H1 (cell line): ENCODE measurements at regions not wholly inside any gene's neighbourhood (a gene's known extent, or its start where the extent isn't known, plus 50 kb on each side); places are given as distances from the start of the nearest gene placed in this dataset.

Experiments used
- CTCF ChIA-PET: fragments of 300-600 bp; sonication (Branson Sonifier 250); formaldehyde crosslinking; loops from one replicate; lab custom pipeline; 2021; ENCODE audit not compliant: partially characterized antibody; lab: Charles Lee
- POLR2A ChIA-PET: fragments of 300-600 bp; sonication (Branson Sonifier 250); formaldehyde crosslinking; loops from one replicate; lab custom pipeline; 2021; ENCODE audit warnings: inconsistent platforms; ENCODE audit not compliant: partially characterized antibody; lab: Charles Lee
- DNase-seq, 2 experiments: peaks; one replicate each; pipeline versions ENCODE4 v3.0.0 to v3.0.0-alpha.2; 2010 to 2022; ENCODE audit warnings: low spot score in 2 of 2, low read depth in 1 of 2, mixed read lengths in 1 of 2
- FAIRE-seq: peaks from 2 replicates; lab custom pipeline; 2011; peaks lifted over from hg19 to GRCh38; lab: Jason Lieb, UNC
- H2AFZ ChIP-seq: 2 replicates; pipeline ENCODE4 v1.8.1; 2012; ENCODE audit warnings: low read length, inconsistent platforms
- H2AK5ac ChIP-seq: 2 replicates; pipeline ENCODE4 v1.6.1; 2013; ENCODE audit warnings: low read depth, low read length
- H2BK120ac ChIP-seq: replicated peaks from 2 replicates; pipeline ENCODE3; 2013; ENCODE audit warnings: low read depth, low read length, inconsistent platforms
- H2BK12ac ChIP-seq: 2 replicates; pipeline ENCODE4 v1.6.1; 2013; ENCODE audit warnings: low read depth, low read length
- H2BK15ac ChIP-seq: 2 replicates; pipeline ENCODE4 v1.6.1; 2013; ENCODE audit warnings: low read length
- H2BK20ac ChIP-seq: 2 replicates; pipeline ENCODE4 v1.6.1; 2013; ENCODE audit warnings: low read length
- H2BK5ac ChIP-seq: 2 replicates; pipeline ENCODE4 v1.6.1; 2013; ENCODE audit warnings: low read depth, low read length
- H3K14ac ChIP-seq: 2 replicates; pipeline ENCODE4 v1.6.1; 2013; ENCODE audit warnings: inconsistent platforms; ENCODE audit not compliant: insufficient read length
- H3K18ac ChIP-seq: 2 replicates; pipeline ENCODE4 v1.6.1; 2013; ENCODE audit warnings: low read length; ENCODE audit errors: extremely low read depth
- H3K23ac ChIP-seq: 2 replicates; pipeline ENCODE4 v1.6.1; 2013; ENCODE audit warnings: inconsistent platforms; ENCODE audit not compliant: insufficient read length
- H3K23me2 ChIP-seq: 2 replicates; pipeline ENCODE4 v1.6.1; 2013; ENCODE audit warnings: low read depth, low read length
- H3K27ac ChIP-seq: 2 replicates; pipeline ENCODE4 v1.6.1; 2011; ENCODE audit warnings: low read depth, low read length, inconsistent platforms
- H3K27me3 ChIP-seq, 4 experiments: replicated peaks in 1 of 4; 1 replicate in 1 of 4; 2 replicates in 3 of 4; pipeline versions ENCODE4 v1.6.1 to v1.8.1; 2011 to 2013; ENCODE audit warnings: low read length in 3 of 4, mild to moderate bottlenecking in 3 of 4, inconsistent platforms in 2 of 4, mixed read lengths in 2 of 4, moderate library complexity in 1 of 4; ENCODE audit not compliant: control insufficient read depth in 3 of 4, insufficient read depth in 3 of 4; ENCODE audit errors: extremely low read depth in 1 of 4
- H3K36me3 ChIP-seq, 4 experiments: 2 replicates each; pipeline versions ENCODE4 v1.6.1 to v1.8.1; 2011 to 2013; ENCODE audit warnings: mild to moderate bottlenecking in 4 of 4, low read length in 3 of 4, moderate library complexity in 2 of 4, control low read depth in 1 of 4, inconsistent platforms in 1 of 4; ENCODE audit not compliant: insufficient read depth in 4 of 4, control insufficient read depth in 2 of 4
- H3K4ac ChIP-seq: replicated peaks from 2 replicates; pipeline ENCODE3; 2013; ENCODE audit warnings: low read length, low read depth, mixed read lengths, inconsistent platforms; ENCODE audit not compliant: insufficient read length
- H3K4me1 ChIP-seq, 4 experiments: replicated peaks in 1 of 4; 1 replicate in 1 of 4; 2 replicates in 3 of 4; pipeline versions ENCODE4 v1.6.1 to v1.8.1; 2011 to 2013; ENCODE audit warnings: low read length in 3 of 4, inconsistent platforms in 2 of 4, mixed read lengths in 1 of 4; ENCODE audit not compliant: insufficient read depth in 4 of 4, control insufficient read depth in 3 of 4
- H3K4me2 ChIP-seq, 2 experiments: 2 replicates each; pipeline versions ENCODE4 v1.6.1 to v1.8.1; 2011 to 2013; ENCODE audit warnings: low read depth in 2 of 2, low read length in 2 of 2, control low read depth in 1 of 2, inconsistent platforms in 1 of 2, mild to moderate bottlenecking in 1 of 2; ENCODE audit not compliant: insufficient read depth in 1 of 2
- H3K4me3 ChIP-seq, 4 experiments: fragments of 200-600, 300-600 bp in 1 of 4; sonication (generic), shearing (Covaris generic), sonication (Bioruptor Twin) in 1 of 4; 2 replicates each; pipeline versions ENCODE4 v1.5.1 to v1.8.1; 2011 to 2016; ENCODE audit warnings: low read length in 4 of 4, low read depth in 3 of 4, control low read depth in 2 of 4, inconsistent platforms in 2 of 4, mild to moderate bottlenecking in 2 of 4, mixed read lengths in 1 of 4, moderate library complexity in 1 of 4; ENCODE audit not compliant: insufficient read depth in 2 of 4; ENCODE audit errors: extremely low read depth in 1 of 4
- H3K56ac ChIP-seq: replicated peaks from 2 replicates; pipeline ENCODE3; 2013; ENCODE audit warnings: low read depth, mild to moderate bottlenecking, mixed read lengths, low read length, inconsistent platforms; ENCODE audit not compliant: insufficient read length
- H3K79me1 ChIP-seq: 2 replicates; pipeline ENCODE4 v1.6.1; 2013; ENCODE audit warnings: low read depth, low read length, control low read depth
- H3K79me2 ChIP-seq, 2 experiments: 2 replicates each; pipeline versions ENCODE4 v1.6.1 to v1.8.1; 2012 to 2013; ENCODE audit warnings: low read length in 2 of 2, mild to moderate bottlenecking in 2 of 2, inconsistent platforms in 1 of 2; ENCODE audit not compliant: insufficient read depth in 2 of 2, control insufficient read depth in 1 of 2
- H3K9ac ChIP-seq, 4 experiments: replicated peaks in 1 of 4; 1 replicate in 1 of 4; 2 replicates in 3 of 4; pipeline versions ENCODE4 v1.6.1 to v1.8.1; 2011 to 2013; ENCODE audit warnings: low read depth in 3 of 4, low read length in 3 of 4, control low read depth in 2 of 4, mild to moderate bottlenecking in 2 of 4, moderate library complexity in 2 of 4, inconsistent platforms in 1 of 4; ENCODE audit errors: extremely low read depth in 1 of 4
- H3K9me3 ChIP-seq, 2 experiments: 2 replicates each; pipeline versions ENCODE4 v1.6.1 to v1.8.1; 2012 to 2013; ENCODE audit warnings: mild to moderate bottlenecking in 2 of 2, moderate library complexity in 2 of 2, control low read depth in 1 of 2, inconsistent platforms in 1 of 2, low read depth in 1 of 2, low read length in 1 of 2, mixed read lengths in 1 of 2; ENCODE audit not compliant: insufficient read depth in 2 of 2
- H4K20me1 ChIP-seq, 2 experiments: replicated peaks in 1 of 2; 2 replicates each; pipeline versions ENCODE3 to v1.8.1; 2011 to 2013; ENCODE audit warnings: inconsistent platforms in 2 of 2, low read length in 2 of 2, mild to moderate bottlenecking in 1 of 2; ENCODE audit not compliant: insufficient read depth in 2 of 2, control insufficient read depth in 1 of 2
- H4K5ac ChIP-seq: 2 replicates; pipeline ENCODE4 v1.6.1; 2013; ENCODE audit warnings: low read length, low read depth, mixed read lengths, inconsistent platforms; ENCODE audit not compliant: insufficient read length
- H4K8ac ChIP-seq: 2 replicates; pipeline ENCODE4 v1.8.0; 2013; ENCODE audit warnings: mild to moderate bottlenecking, moderate library complexity, low read length, inconsistent platforms; ENCODE audit not compliant: insufficient read depth; ENCODE audit errors: extremely low read depth
- H4K91ac ChIP-seq: replicated peaks from 2 replicates; pipeline ENCODE3; 2013; ENCODE audit warnings: low read length, mixed read lengths, inconsistent platforms; ENCODE audit not compliant: insufficient read length
- BACH1 ChIP-seq: IDR thresholded peaks from 2 replicates; pipeline ENCODE4 v1.6.1; 2012; ENCODE audit warnings: low read length, improper control_type of control experiment
- BCL11A ChIP-seq, 2 experiments: IDR thresholded peaks; one replicate each; pipeline ENCODE4 v1.6.1; 2011; ENCODE audit warnings: low read depth in 2 of 2, low read length in 2 of 2, mild to moderate bottlenecking in 2 of 2
- FOSL1 ChIP-seq: IDR thresholded peaks from 2 replicates; pipeline ENCODE4 v1.6.1; 2011; ENCODE audit warnings: mild to moderate bottlenecking, low read depth, low read length, moderate library complexity; ENCODE audit not compliant: insufficient read depth
- HDAC6 ChIP-seq: IDR thresholded peaks from one replicate; pipeline ENCODE4 v1.7.1; 2012; ENCODE audit warnings: low read depth, mild to moderate bottlenecking, inconsistent platforms, low read length, moderate library complexity
- JUN ChIP-seq: IDR thresholded peaks from 2 replicates; pipeline ENCODE4 v1.6.1; 2011; ENCODE audit warnings: low read depth, mild to moderate bottlenecking, improper control_type of control experiment, low read length
- MAFK ChIP-seq: IDR thresholded peaks from 2 replicates; pipeline ENCODE4 v1.6.1; 2012; ENCODE audit warnings: low read depth, mild to moderate bottlenecking, improper control_type of control experiment, low read length
- RFX5 ChIP-seq: IDR thresholded peaks from 2 replicates; pipeline ENCODE4 v1.6.1; 2011; ENCODE audit warnings: low read depth, low read length, improper control_type of control experiment, borderline replicate concordance
- YY1 ChIP-seq: IDR thresholded peaks from 2 replicates; pipeline ENCODE4 v1.6.1; 2011; ENCODE audit warnings: low read depth, mild to moderate bottlenecking, low read length

DNA sequence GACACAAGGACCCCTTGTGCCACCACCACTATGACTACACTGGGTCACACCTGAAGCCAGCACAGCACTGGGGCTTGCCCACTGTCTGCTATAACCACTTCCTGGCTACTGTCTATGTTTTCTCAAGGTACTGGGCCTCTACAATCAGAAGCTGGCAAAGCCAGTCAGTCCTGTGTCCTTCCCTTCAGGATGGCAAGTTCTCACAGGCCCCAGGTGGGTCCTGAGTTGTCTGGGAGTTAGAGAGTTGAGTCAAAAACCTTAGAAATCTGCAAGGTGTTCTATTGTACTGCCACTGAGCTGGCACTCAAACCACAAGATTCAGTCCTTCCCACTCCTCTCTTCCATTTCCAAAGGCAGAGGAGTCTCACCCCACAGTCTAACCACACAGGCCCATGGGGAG is 705.5 kb downstream of the IPMK start:
- Histone ChIP-seq H3K23me2 (no peaks in the 10 kb centered on the region; the same call in 1 of the 2 replicates), H3K9me3 (no peaks in the 10 kb centered on the region), H3K56ac (no peak overlapping the region), H2BK12ac (no peak overlapping the region), H3K14ac (no peak overlapping the region), H2AK5ac (no peak overlapping the region), H4K91ac (no peak overlapping the region), H3K4me3 (no peak overlapping the region), H3K27me3 (no peaks in the 10 kb centered on the region), H3K9ac (no peak overlapping the region), H3K36me3 (no peaks in the 10 kb centered on the region; a peak in 1 of 8 replicates), H2AFZ (no peak overlapping the region), H4K20me1 (no peaks in the 10 kb centered on the region), H3K79me1 (no peaks in the 10 kb centered on the region), H2BK5ac (no peak overlapping the region), H2BK15ac (no peak overlapping the region), H3K79me2 (no peaks in the 10 kb centered on the region), H3K27ac (no peak overlapping the region), H2BK20ac (no peak overlapping the region), H3K18ac (no peak overlapping the region), H4K8ac (no peak overlapping the region), H3K4ac (no peak overlapping the region), H3K4me1 (no peaks in the 10 kb centered on the region), H2BK120ac (no peak overlapping the region), H4K5ac (no peak overlapping the region), H3K23ac (no peak overlapping the region), H3K4me2 (no peak overlapping the region)
- POLR2A ChIA-PET = no interaction called here
- TF ChIP-seq RFX5 (no peak), FOSL1 (no peak), JUN (no peak), BACH1 (no peak), BCL11A (IDR thresholded peaks at IDR 0.05; ENCODE audit: low read depth in 2 of 2, low read length in 2 of 2) (no peak), HDAC6 (no peak), MAFK (no peak), YY1 (no peak)
- CTCF ChIA-PET = interaction anchor here (1.4 kb wide), 1 partner anchor 95 kb away, joined by 4 read pairs; no protein-coding TSS in a partner anchor
- DNase-seq = no peak
- FAIRE-seq = no peak
